Activated T-helper 17 cell treated with anti-CD3 and anti-CD28 coated beads, Interleukin-2, amount 50 U/mL, for 72 hours (primary cell): ENCODE measurements at regions not wholly inside any gene's neighbourhood (a gene's known extent, or its start where the extent isn't known, plus 50 kb on each side); places are given as distances from the start of the nearest gene placed in this dataset.

Experiments
- ATAC-seq: fragments of 150-1000 bp; cut with Tn5 transposase; replicated peaks from 2 replicates; pipeline ENCODE4 v1.10.0; 2021; ENCODE audit warnings: mild to moderate bottlenecking, moderate library complexity
- H3K27ac Mint-ChIP-seq: one replicate; pipeline ENCODE4 v1.8.0; 2022; ENCODE audit warnings: mixed read lengths
- H3K27me3 Mint-ChIP-seq: one replicate; pipeline ENCODE4 v1.8.0; 2022; ENCODE audit warnings: mixed read lengths
- H3K36me3 Mint-ChIP-seq: one replicate; pipeline ENCODE4 v1.8.0; 2022; ENCODE audit warnings: low read depth, mild to moderate bottlenecking, mixed read lengths
- H3K4me1 Mint-ChIP-seq: one replicate; pipeline ENCODE4 v1.8.0; 2022; ENCODE audit warnings: mixed read lengths
- H3K4me3 Mint-ChIP-seq: one replicate; pipeline ENCODE4 v1.8.0; 2022; ENCODE audit warnings: mild to moderate bottlenecking, mixed read lengths
- H3K9me3 Mint-ChIP-seq: one replicate; pipeline ENCODE4 v1.8.0; 2022; ENCODE audit warnings: mixed read lengths

GRCh38 chr20:60585651-60586050 is 627.4 kb downstream of the CDH26 start:
- Mint-ChIP-seq H3K27me3 (peaks cover 3% of the 10 kb centered on the region), H3K36me3 (no peaks in the 10 kb centered on the region), H3K9me3 (no peaks in the 10 kb centered on the region), H3K4me3 (no peak overlapping the region), H3K4me1 (no peaks in the 10 kb centered on the region), H3K27ac (no peak overlapping the region)
- no peak for ATAC-seq

DNA sequence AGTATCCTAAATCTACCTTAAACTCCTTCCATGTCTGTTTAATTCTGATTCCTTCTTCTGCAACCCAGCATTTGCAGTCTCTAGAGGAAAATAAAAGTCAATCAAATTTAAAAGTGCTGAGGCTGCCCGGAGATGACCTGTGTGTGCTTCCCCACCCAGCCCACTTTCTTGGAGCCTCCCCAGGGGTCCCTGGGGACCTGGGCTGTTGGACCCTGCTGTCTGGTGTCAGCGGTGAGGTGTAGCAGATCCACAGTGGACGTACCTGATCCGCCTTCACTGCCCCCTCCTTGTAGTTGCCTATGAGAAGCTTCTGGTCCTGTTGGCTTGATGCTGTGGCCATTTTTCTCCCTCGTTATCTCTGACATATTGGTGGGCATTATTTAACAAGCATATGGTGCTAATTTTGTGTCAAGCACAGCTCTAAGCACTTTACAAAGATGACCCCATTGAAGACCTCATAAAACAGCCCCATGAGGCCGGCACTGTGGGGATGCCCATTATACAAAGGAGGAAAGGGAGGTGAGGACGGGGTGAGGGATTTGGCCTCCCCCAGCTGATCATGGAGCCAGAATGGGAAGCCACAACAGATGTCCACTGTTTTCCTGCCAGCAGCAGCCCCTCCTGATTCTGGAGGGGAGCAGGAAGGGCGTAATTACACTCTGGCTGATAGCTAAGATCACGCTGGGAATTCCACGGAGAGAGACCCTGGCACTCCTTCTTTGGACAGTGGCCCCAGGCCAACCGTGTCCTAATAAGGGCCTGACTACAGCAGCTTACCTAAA is 628.2 kb downstream of the CDH26 start:
- Mint-ChIP-seq H3K27ac (no peak overlapping the region), H3K4me1 (no peaks in the 10 kb centered on the region), H3K36me3 (no peaks in the 10 kb centered on the region), H3K27me3 (peaks cover 5% of the 10 kb centered on the region), H3K4me3 (no peak overlapping the region), H3K9me3 (no peaks in the 10 kb centered on the region)
- ATAC-seq = no peak

- no peaks in the 10 kb centered on the region for H3K9me3 Mint-ChIP-seq
- no peak overlapping the region for H3K27ac Mint-ChIP-seq
- no peak for ATAC-seq
- no peak overlapping the region for H3K4me3 Mint-ChIP-seq
- peaks cover 5% of the 10 kb centered on the region for H3K27me3 Mint-ChIP-seq
- no peaks in the 10 kb centered on the region for H3K36me3 Mint-ChIP-seq
- H3K4me1 Mint-ChIP-seq = no peaks in the 10 kb centered on the region
Observed at GRCh38 chr20:60587986-60588385, 629.8 kb downstream of the CDH26 start.

DNA sequence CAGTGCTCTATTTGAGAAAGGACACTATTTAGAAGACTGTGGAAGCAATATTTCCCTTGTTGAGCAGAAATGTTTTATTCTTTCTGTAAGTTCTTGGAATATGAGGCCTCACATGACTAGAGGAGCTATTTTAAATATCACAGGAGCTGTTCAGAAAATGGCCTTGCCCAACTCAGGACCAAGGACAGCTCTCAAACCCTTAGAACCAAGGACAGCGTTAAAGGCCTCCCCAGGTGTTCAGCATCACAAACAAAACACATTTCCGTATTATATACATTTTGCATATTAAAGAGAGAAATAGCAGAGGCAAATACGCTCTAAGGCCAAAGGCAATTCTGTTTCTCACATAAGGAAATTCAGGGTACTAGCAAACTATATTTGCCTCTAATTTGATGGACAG is 631.4 kb downstream of the CDH26 start:
- H3K36me3 Mint-ChIP-seq = no peaks in the 10 kb centered on the region
- H3K4me3 Mint-ChIP-seq = no peak overlapping the region
- H3K9me3 Mint-ChIP-seq = no peaks in the 10 kb centered on the region
- H3K4me1 Mint-ChIP-seq = no peaks in the 10 kb centered on the region
- no peak overlapping the region for H3K27ac Mint-ChIP-seq
- peaks cover 5% of the 10 kb centered on the region for H3K27me3 Mint-ChIP-seq
- no peak for ATAC-seq

GRCh38 chr20:60591172-60591799 is 633.1 kb downstream of the CDH26 start:
- no peaks in the 10 kb centered on the region for H3K36me3 Mint-ChIP-seq

GRCh38 chr20:60598528-60598927 is 640.3 kb downstream of the CDH26 start:
- peaks cover 8% of the 10 kb centered on the region for H3K9me3 Mint-ChIP-seq
- H3K27ac Mint-ChIP-seq = no peak overlapping the region
- H3K4me1 Mint-ChIP-seq = no peaks in the 10 kb centered on the region
- no peaks in the 10 kb centered on the region for H3K27me3 Mint-ChIP-seq
- H3K4me3 Mint-ChIP-seq = no peak overlapping the region
- no peak for ATAC-seq
- no peaks in the 10 kb centered on the region for H3K36me3 Mint-ChIP-seq

More at GRCh38 chr20:60591172-60591799, 633.1 kb downstream of the CDH26 start:
- H3K4me1 Mint-ChIP-seq = no peaks in the 10 kb centered on the region
- peaks cover 5% of the 10 kb centered on the region for H3K27me3 Mint-ChIP-seq
- H3K4me3 Mint-ChIP-seq = no peak overlapping the region
- ATAC-seq = no peak
- no peaks in the 10 kb centered on the region for H3K9me3 Mint-ChIP-seq
- H3K27ac Mint-ChIP-seq = no peak overlapping the region

DNA sequence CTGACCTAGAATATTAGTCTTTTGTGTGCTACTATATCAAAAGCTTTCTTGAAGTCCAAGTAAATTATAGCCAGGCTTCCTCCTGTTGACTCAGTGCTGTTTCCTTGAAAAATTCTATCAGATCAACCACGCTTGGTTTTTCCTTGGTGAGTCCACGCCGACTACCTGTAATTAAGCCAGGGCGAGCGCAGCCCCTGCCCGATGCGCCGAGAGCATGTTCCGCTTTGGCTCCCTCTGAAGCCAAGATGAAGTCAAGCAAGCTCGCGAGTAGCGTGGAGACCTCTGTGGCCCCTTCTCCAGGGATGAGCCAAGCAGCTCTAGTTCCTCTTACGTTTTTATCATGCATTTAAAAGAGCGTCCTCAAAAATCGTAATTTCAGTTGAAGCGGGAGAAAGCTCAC is 641.2 kb downstream of the CDH26 start:
- Mint-ChIP-seq H3K27me3 (no peaks in the 10 kb centered on the region), H3K4me3 (no peak overlapping the region), H3K4me1 (no peaks in the 10 kb centered on the region), H3K36me3 (no peaks in the 10 kb centered on the region), H3K9me3 (peaks cover 8% of the 10 kb centered on the region), H3K27ac (no peak overlapping the region)
- no peak for ATAC-seq

- Mint-ChIP-seq H3K27me3 (no peaks in the 10 kb centered on the region), H3K36me3 (no peaks in the 10 kb centered on the region), H3K27ac (no peak overlapping the region), H3K4me1 (no peaks in the 10 kb centered on the region), H3K9me3 (peaks cover 8% of the 10 kb centered on the region), H3K4me3 (no peak overlapping the region)
- no peak for ATAC-seq
Observed at GRCh38 chr20:60600036-60600435, 641.8 kb downstream of the CDH26 start.

- H3K4me1 Mint-ChIP-seq = no peaks in the 10 kb centered on the region
- H3K9me3 Mint-ChIP-seq = peaks cover 4% of the 10 kb centered on the region
- H3K27ac Mint-ChIP-seq = no peak overlapping the region
- H3K36me3 Mint-ChIP-seq = no peaks in the 10 kb centered on the region
- no peak for ATAC-seq
- H3K4me3 Mint-ChIP-seq = no peak overlapping the region
- H3K27me3 Mint-ChIP-seq = peaks cover 13% of the 10 kb centered on the region
Observed at GRCh38 chr20:60624066-60624465, 628.0 kb upstream of the CDH4 start.

- Mint-ChIP-seq H3K27me3 (no peaks in the 10 kb centered on the region), H3K36me3 (no peaks in the 10 kb centered on the region), H3K27ac (no peak overlapping the region), H3K4me3 (no peak overlapping the region), H3K4me1 (no peaks in the 10 kb centered on the region), H3K9me3 (no peaks in the 10 kb centered on the region)
- no peak for ATAC-seq
Observed at GRCh38 chr20:60627751-60628565, 624.1 kb upstream of the CDH4 start.

DNA sequence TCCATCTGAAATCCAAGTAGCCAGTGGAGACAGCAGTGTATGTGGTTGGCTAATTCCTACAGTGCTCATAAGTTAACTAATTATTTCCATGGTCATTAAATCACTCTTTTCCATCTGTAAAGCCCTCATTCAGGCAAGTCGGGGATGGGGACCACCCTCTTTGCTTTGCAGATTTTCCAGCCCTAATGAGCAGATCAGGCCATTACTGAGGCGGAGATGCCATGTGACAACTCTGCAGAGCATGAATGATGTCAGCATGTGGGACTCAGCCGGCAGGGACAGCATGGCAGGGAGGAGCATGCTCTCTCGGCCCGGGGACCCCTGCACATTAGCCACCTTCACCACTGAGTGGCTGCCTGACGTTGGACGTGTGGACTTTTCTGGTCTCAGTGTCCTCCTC is 623.3 kb upstream of the CDH4 start:
- ATAC-seq = no peak
- Mint-ChIP-seq H3K27me3 (no peaks in the 10 kb centered on the region), H3K36me3 (no peaks in the 10 kb centered on the region), H3K4me3 (no peak overlapping the region), H3K27ac (no peak overlapping the region), H3K4me1 (no peaks in the 10 kb centered on the region), H3K9me3 (no peaks in the 10 kb centered on the region)

GRCh38 chr20:60629206-60629605 is 622.9 kb upstream of the CDH4 start:
- Mint-ChIP-seq H3K4me1 (no peaks in the 10 kb centered on the region), H3K9me3 (no peaks in the 10 kb centered on the region), H3K27ac (no peak overlapping the region), H3K4me3 (no peak overlapping the region), H3K27me3 (no peaks in the 10 kb centered on the region), H3K36me3 (no peaks in the 10 kb centered on the region)
- no peak for ATAC-seq

DNA sequence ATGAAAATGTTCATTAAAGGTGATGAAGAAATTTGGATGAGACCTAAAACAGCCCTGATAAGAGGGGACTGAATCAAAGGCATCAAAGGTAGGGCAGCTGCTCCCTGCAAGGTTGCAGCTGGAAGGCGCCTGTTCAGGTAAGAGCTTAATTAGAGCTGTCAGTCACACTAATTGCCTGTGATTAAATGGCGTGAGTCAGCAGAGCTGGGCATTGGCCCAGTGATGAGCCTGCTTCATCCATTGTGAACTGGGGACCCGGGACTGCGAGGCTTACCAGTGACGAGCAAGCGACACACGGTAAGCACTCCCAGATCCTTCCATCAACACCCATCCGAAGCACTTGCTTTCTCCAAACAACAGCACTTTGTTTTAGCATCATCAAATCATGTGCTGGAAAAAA is 621.5 kb upstream of the CDH4 start:
- no peak overlapping the region for H3K4me3 Mint-ChIP-seq

GRCh38 chr20:60631585-60632287 is 620.3 kb upstream of the CDH4 start:
- Mint-ChIP-seq H3K9me3 (no peaks in the 10 kb centered on the region), H3K27me3 (no peaks in the 10 kb centered on the region), H3K4me3 (no peak overlapping the region), H3K36me3 (no peaks in the 10 kb centered on the region), H3K27ac (no peak overlapping the region), H3K4me1 (no peaks in the 10 kb centered on the region)
- no peak for ATAC-seq

More for the DNA sequence above, 621.5 kb upstream of the CDH4 start:
- Mint-ChIP-seq H3K27ac (no peak overlapping the region), H3K27me3 (no peaks in the 10 kb centered on the region), H3K36me3 (no peaks in the 10 kb centered on the region), H3K4me1 (no peaks in the 10 kb centered on the region), H3K9me3 (no peaks in the 10 kb centered on the region)
- ATAC-seq = no peak
